Middle frontal gyrus (tissue), 1 donor: ENCODE measurements at regions not wholly inside any gene's neighbourhood (a gene's known extent, or its start where the extent isn't known, plus 50 kb on each side); places are given as distances from the start of the nearest gene placed in this dataset.
"Not testable (repeated sequence)": the region's sequence is repeated elsewhere in the genome, so short reads cannot be mapped to it uniquely, and the experiment has no call there.

Source experiments
- DNase-seq: peaks from one replicate; pipeline ENCODE4 v3.0.0-alpha.2; 2015; ENCODE audit warnings: low spot score; ENCODE audit errors: extremely low spot score

DNA sequence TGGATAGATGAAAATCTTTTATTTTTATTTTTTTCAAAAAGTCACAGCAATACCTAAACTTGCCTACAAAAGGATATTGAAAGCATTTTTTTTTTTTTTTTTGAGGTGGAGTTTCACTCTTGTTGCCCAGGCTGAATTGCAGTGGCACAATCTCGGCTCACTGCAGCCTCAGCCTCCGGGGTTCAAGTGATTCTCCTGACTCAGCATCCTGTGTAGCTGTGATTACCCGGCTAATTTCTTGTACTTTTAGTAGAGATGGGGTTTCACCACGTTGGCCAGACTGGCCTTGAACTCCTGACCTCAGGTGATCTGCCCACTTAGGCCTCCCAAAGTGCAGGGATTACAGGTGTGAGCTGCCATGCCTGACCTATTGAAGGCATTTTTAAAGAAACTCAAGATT lies 69.1 kb upstream of the DGKB start:
- not testable (repeated sequence) for DNase-seq

GRCh38 chr7:14967376-14967775 lies 64.8 kb upstream of the DGKB start:
- DNase-seq, result not testable (repeated sequence)

GRCh38 chr7:14962778-14963177 lies 60.2 kb upstream of the DGKB start:
- no peak for DNase-seq

GRCh38 chr7:14960721-14961120 lies 58.2 kb upstream of the DGKB start:
- DNase-seq, result no peak

GRCh38 chr7:14959339-14959738 lies 56.8 kb upstream of the DGKB start:
- DNase-seq, result no peak

- DNase-seq, result no peak
These were observed 51.5 kb upstream of the DGKB start for GRCh38 chr7:14954035-14954434.
